Transverse colon (tissue), 4 donors: ENCODE measurements at regions not wholly inside any gene's neighbourhood (a gene's known extent, or its start where the extent isn't known, plus 50 kb on each side); places are given as distances from the start of the nearest gene placed in this dataset.

Source experiments
- DNase-seq: peaks from one replicate; pipeline ENCODE4 v3.0.0-alpha.2; 2019
- H3K27ac ChIP-seq, 4 donors: fragments of 200-600 bp; sonication (generic); 2 replicates each; pipeline ENCODE4 v1.5.1; 2016 to 2018; ENCODE audit warnings: inconsistent platforms in 4 of 4
- H3K27me3 ChIP-seq: fragments of 200-600 bp; sonication (generic); 2 replicates; pipeline ENCODE4 v1.5.1; 2017; ENCODE audit warnings: inconsistent platforms
- H3K36me3 ChIP-seq, 4 donors: fragments of 200-600 bp; sonication (generic); 2 replicates each; pipeline ENCODE4 v1.5.1; 2017 to 2019; ENCODE audit warnings: inconsistent platforms in 4 of 4
- H3K4me1 ChIP-seq, 4 donors: fragments of 200-600 bp; sonication (generic); 2 replicates each; pipeline ENCODE4 v1.5.1; 2017 to 2020; ENCODE audit warnings: inconsistent platforms in 4 of 4
- H3K4me3 ChIP-seq, 4 donors: fragments of 200-600 bp; sonication (generic); 1 replicate in 1 of 4; 2 replicates in 3 of 4; pipeline versions ENCODE4 v1.5.1 to v1.6.1; 2017 to 2019; ENCODE audit warnings: inconsistent platforms in 4 of 4
- H3K9me3 ChIP-seq, 2 donors: fragments of 200-600 bp; sonication (generic); 2 replicates each; pipeline ENCODE4 v1.5.1; 2017 to 2019; ENCODE audit warnings: inconsistent platforms in 2 of 2
- CTCF ChIP-seq, 5 experiments: fragments of 200-600 bp in 3 of 5; fragments of 450-650 bp in 2 of 5; sonication (generic) in 3 of 5; IDR thresholded peaks; 1 replicate in 2 of 5; 2 replicates in 3 of 5; pipeline ENCODE4 v1.5.1; 2016 to 2017; ENCODE audit warnings: antibody characterized with exemption in 5 of 5, inconsistent platforms in 3 of 5, mild to moderate bottlenecking in 2 of 5, moderate library complexity in 1 of 5
- EP300 ChIP-seq: sonication (generic); formaldehyde crosslinking; IDR thresholded peaks from one replicate; pipeline ENCODE4 v1.6.1; 2017; ENCODE audit warnings: antibody characterized with exemption, low read depth
- POLR2A ChIP-seq: fragments of 450-650 bp; IDR thresholded peaks from one replicate; pipeline ENCODE4 v1.6.1; 2016; ENCODE audit warnings: antibody characterized with exemption, mild to moderate bottlenecking, moderate library complexity
- POLR2AphosphoS5 ChIP-seq, 3 donors: sonication (generic); formaldehyde crosslinking; IDR thresholded peaks; one replicate each; pipeline ENCODE4 v1.6.1; 2016; ENCODE audit warnings: antibody characterized with exemption in 3 of 3
- WGBS, 2 donors: methylation state at CpG; one replicate each; pipeline ENCODE4 v1.1.5; 2018; ENCODE audit warnings: low coverage in 1 of 2; 5-methylcytosine and 5-hydroxymethylcytosine counted together
- in situ Hi-C, 4 donors: fragments of 200-750 bp; cut with MboI; loops; one replicate each; pipeline versions ENCODE4 v1.15.0 to v1.15.1; 2017; ENCODE audit warnings: low sequenced_read_pairs in 3 of 4, low pct_ligation_motif_present in 1 of 4, low pct_unique_long_range_greater_than_20kb in 1 of 4
- intact Hi-C: fragments of 100-400 bp; cut with DNase I; formaldehyde crosslinking; loops from one replicate; pipeline ENCODE4 v1.15.1; 2023; ENCODE audit warnings: low total_unique reads

- in situ Hi-C loops (no loop called here), intact Hi-C loops (loop anchor here (10.0 kb wide), 1 partner anchor 320 kb away; no protein-coding TSS in a partner anchor)
- H3K4me1 ChIP-seq: no peaks in the 10 kb centered on the region
- no peak overlapping the region for H3K4me3 ChIP-seq
- no peaks in the 10 kb centered on the region for H3K27me3 ChIP-seq
- WGBS, 2 donors: 86 to 87% methylated on average over 2 of the region's 2 CpGs
- H3K9me3 ChIP-seq: no peaks in the 10 kb centered on the region
- no peak overlapping the region for H3K27ac ChIP-seq
- no peaks in the 10 kb centered on the region for H3K36me3 ChIP-seq
- TF ChIP-seq POLR2AphosphoS5 (IDR thresholded peaks at IDR 0.05) (no peak), CTCF (IDR thresholded peaks at IDR 0.05) (no peak), POLR2A (no peak), EP300 (no peak)
- no peak for DNase-seq
These were observed 304.3 kb upstream of the KITLG start for GRCh38 chr12:88884600-88884999.

- Histone ChIP-seq H3K27ac (no peak overlapping the region), H3K9me3 (no peaks in the 10 kb centered on the region), H3K4me3 (no peak overlapping the region), H3K27me3 (no peaks in the 10 kb centered on the region), H3K4me1 (no peaks in the 10 kb centered on the region), H3K36me3 (no peaks in the 10 kb centered on the region)
- no peak for DNase-seq
- WGBS, 2 donors: 75 to 77% methylated on average over 1 of the region's 1 CpG
- in situ Hi-C loops: no loop called here
- TF ChIP-seq CTCF (IDR thresholded peaks at IDR 0.05): no peak
- no peak for TF ChIP-seq POLR2AphosphoS5 (IDR thresholded peaks at IDR 0.05)
- no peak for TF ChIP-seq EP300
- no peak for TF ChIP-seq POLR2A
- intact Hi-C loops: loop anchor here (10.0 kb wide), 1 partner anchor 322 kb away; no protein-coding TSS in a partner anchor
These were observed 302.4 kb upstream of the KITLG start for GRCh38 chr12:88882662-88883061.

- intact Hi-C loops: loop anchor here (10.0 kb wide), 1 partner anchor 325 kb away; no protein-coding TSS in a partner anchor
- H3K4me3 ChIP-seq: no peak overlapping the region
- no peaks in the 10 kb centered on the region for H3K36me3 ChIP-seq
- H3K27me3 ChIP-seq: no peaks in the 10 kb centered on the region
- in situ Hi-C loops: no loop called here
- H3K4me1 ChIP-seq: no peaks in the 10 kb centered on the region
- H3K9me3 ChIP-seq: no peaks in the 10 kb centered on the region
- TF ChIP-seq POLR2A (no peak), EP300 (no peak), CTCF (IDR thresholded peaks at IDR 0.05) (no peak), POLR2AphosphoS5 (IDR thresholded peaks at IDR 0.05) (no peak)
- 78 to 81% methylated on average over 2 of the region's 2 CpGs for WGBS, 2 donors
- no peak overlapping the region for H3K27ac ChIP-seq
- DNase-seq: no peak
These were observed 299.8 kb upstream of the KITLG start for GRCh38 chr12:88880051-88880450.

GRCh38 chr12:88878295-88878694 lies 298.0 kb upstream of the KITLG start:
- intact Hi-C loops: no loop called here
- Histone ChIP-seq H3K27ac (no peak overlapping the region), H3K36me3 (no peaks in the 10 kb centered on the region), H3K9me3 (no peaks in the 10 kb centered on the region), H3K4me1 (no peaks in the 10 kb centered on the region), H3K4me3 (no peak overlapping the region), H3K27me3 (no peaks in the 10 kb centered on the region)
- in situ Hi-C loops: no loop called here
- TF ChIP-seq EP300 (no peak), POLR2A (no peak), CTCF (IDR thresholded peaks at IDR 0.05) (no peak), POLR2AphosphoS5 (IDR thresholded peaks at IDR 0.05) (no peak)
- no peak for DNase-seq
- 75% methylated on average over 2 of the region's 2 CpGs; no CpG with 5 or more reads in 1 of the 2 donors for WGBS, 2 donors
